Astrocyte (in vitro differentiated cells and primary cell): ENCODE measurements at regions not wholly inside any gene's neighbourhood (a gene's known extent, or its start where the extent isn't known, plus 50 kb on each side); places are given as distances from the start of the nearest gene placed in this dataset.

ENCODE experiments used
- DNase-seq: peaks from one replicate; pipeline ENCODE4 v3.0.0-alpha.2; 2010; ENCODE audit warnings: low read depth
- FAIRE-seq: peaks from 2 replicates; lab custom pipeline; 2011; peaks lifted over from hg19 to GRCh38; lab: Jason Lieb, UNC
- H2AFZ ChIP-seq: 2 replicates; pipeline ENCODE4 v1.6.0; 2012; ENCODE audit warnings: low read depth, low read length, inconsistent platforms
- H3K27ac ChIP-seq: 2 replicates; pipeline ENCODE4 v1.5.1; 2011; ENCODE audit warnings: low read depth, low read length, inconsistent platforms
- H3K27me3 ChIP-seq: 2 replicates; pipeline ENCODE4 v1.6.0; 2011; ENCODE audit warnings: low read length, inconsistent platforms; ENCODE audit not compliant: insufficient read depth
- H3K36me3 ChIP-seq: 2 replicates; pipeline ENCODE4 v1.5.1; 2011; ENCODE audit warnings: low read length, inconsistent platforms; ENCODE audit not compliant: insufficient read depth
- H3K4me1 ChIP-seq: 2 replicates; pipeline ENCODE4 v1.5.1; 2011; ENCODE audit warnings: low read length, inconsistent platforms; ENCODE audit not compliant: insufficient read depth
- H3K4me2 ChIP-seq: 2 replicates; pipeline ENCODE4 v1.6.0; 2012; ENCODE audit warnings: low read length, inconsistent platforms
- H3K4me3 ChIP-seq: 2 replicates; pipeline ENCODE4 v1.5.1; 2011; ENCODE audit warnings: low read depth, mild to moderate bottlenecking, low read length, inconsistent platforms; ENCODE audit not compliant: insufficient read depth
- H3K79me2 ChIP-seq: 2 replicates; pipeline ENCODE4 v1.6.0; 2012; ENCODE audit warnings: mild to moderate bottlenecking, low read length, inconsistent platforms; ENCODE audit not compliant: insufficient read depth
- H3K9ac ChIP-seq: 2 replicates; pipeline ENCODE4 v1.6.0; 2012; ENCODE audit warnings: mild to moderate bottlenecking, low read length, inconsistent platforms
- H3K9me3 ChIP-seq: 2 replicates; pipeline ENCODE4 v1.5.1; 2012; ENCODE audit warnings: low read depth, mild to moderate bottlenecking, low read length, inconsistent platforms; ENCODE audit not compliant: insufficient read depth
- H4K20me1 ChIP-seq: 2 replicates; pipeline ENCODE4 v1.6.0; 2012; ENCODE audit warnings: low read length, inconsistent platforms; ENCODE audit not compliant: insufficient read depth
- H3K27ac Mint-ChIP-seq: one replicate; pipeline ENCODE4 v1.8.0; 2021; ENCODE audit warnings: mild to moderate bottlenecking, mixed read lengths; ENCODE audit not compliant: unreplicated experiment
- H3K27me3 Mint-ChIP-seq: one replicate; pipeline ENCODE4 v1.8.0; 2021; ENCODE audit warnings: low read depth, mixed read lengths; ENCODE audit not compliant: unreplicated experiment
- H3K36me3 Mint-ChIP-seq: one replicate; pipeline ENCODE4 v1.8.0; 2021; ENCODE audit warnings: low read depth, mixed read lengths; ENCODE audit not compliant: unreplicated experiment
- H3K4me1 Mint-ChIP-seq: one replicate; pipeline ENCODE4 v1.8.0; 2021; ENCODE audit warnings: low read depth, mixed read lengths; ENCODE audit not compliant: unreplicated experiment
- H3K4me3 Mint-ChIP-seq: one replicate; pipeline ENCODE4 v1.8.0; 2021; ENCODE audit warnings: mild to moderate bottlenecking, moderate library complexity, mixed read lengths; ENCODE audit not compliant: unreplicated experiment
- H3K9me3 Mint-ChIP-seq: one replicate; pipeline ENCODE4 v1.8.0; 2021; ENCODE audit warnings: mild to moderate bottlenecking, mixed read lengths; ENCODE audit not compliant: unreplicated experiment
- EZH2 ChIP-seq: IDR thresholded peaks from 2 replicates; pipeline ENCODE4 v1.6.1; 2012; ENCODE audit warnings: mild to moderate bottlenecking, low read length, inconsistent platforms; ENCODE audit not compliant: insufficient read depth
- TF ChIP-seq, protein P1 (sequence below): IDR thresholded peaks from 2 replicates; pipeline ENCODE4 v1.5.1; 2011; ENCODE audit warnings: low read depth, mild to moderate bottlenecking, inconsistent platforms, low read length, moderate library complexity; ENCODE audit not compliant: insufficient read depth

DNA sequence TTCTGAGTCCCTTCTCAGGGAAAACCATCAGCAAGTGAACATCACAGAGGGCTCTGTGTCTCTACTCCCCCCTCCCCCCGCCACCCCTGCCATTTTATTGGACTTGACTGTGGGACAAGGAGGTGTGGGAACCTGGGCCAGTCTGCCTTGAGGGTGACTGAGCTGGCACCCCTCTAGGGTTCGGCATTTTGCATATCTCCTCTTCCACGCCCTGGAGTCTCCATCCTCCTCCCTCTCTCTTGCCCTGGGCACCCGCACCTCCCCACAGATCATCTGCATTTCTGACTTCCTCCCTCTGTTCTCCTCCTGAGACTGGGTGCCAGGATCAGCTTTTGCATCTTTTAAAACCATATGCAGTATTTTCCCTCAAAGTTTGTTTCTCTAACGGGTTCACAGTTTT, 107.1 kb upstream of the ERRFI1 start:
- DNase-seq: no peak
- H4K20me1 ChIP-seq: no peaks in the 10 kb centered on the region
- peaks cover 36% of the 10 kb centered on the region for H3K4me1 Mint-ChIP-seq
- no peak overlapping the region for H3K4me3 ChIP-seq
- H3K9ac ChIP-seq: peak overlapping the region; percentile 41
- no peaks in the 10 kb centered on the region for H3K36me3 ChIP-seq
- TF ChIP-seq, protein P1, sequence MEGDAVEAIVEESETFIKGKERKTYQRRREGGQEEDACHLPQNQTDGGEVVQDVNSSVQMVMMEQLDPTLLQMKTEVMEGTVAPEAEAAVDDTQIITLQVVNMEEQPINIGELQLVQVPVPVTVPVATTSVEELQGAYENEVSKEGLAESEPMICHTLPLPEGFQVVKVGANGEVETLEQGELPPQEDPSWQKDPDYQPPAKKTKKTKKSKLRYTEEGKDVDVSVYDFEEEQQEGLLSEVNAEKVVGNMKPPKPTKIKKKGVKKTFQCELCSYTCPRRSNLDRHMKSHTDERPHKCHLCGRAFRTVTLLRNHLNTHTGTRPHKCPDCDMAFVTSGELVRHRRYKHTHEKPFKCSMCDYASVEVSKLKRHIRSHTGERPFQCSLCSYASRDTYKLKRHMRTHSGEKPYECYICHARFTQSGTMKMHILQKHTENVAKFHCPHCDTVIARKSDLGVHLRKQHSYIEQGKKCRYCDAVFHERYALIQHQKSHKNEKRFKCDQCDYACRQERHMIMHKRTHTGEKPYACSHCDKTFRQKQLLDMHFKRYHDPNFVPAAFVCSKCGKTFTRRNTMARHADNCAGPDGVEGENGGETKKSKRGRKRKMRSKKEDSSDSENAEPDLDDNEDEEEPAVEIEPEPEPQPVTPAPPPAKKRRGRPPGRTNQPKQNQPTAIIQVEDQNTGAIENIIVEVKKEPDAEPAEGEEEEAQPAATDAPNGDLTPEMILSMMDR: no peak
- no peak for TF ChIP-seq EZH2
- peak overlapping the region; percentile 76 for H3K4me2 ChIP-seq
- H3K4me3 Mint-ChIP-seq: peak overlapping the region; percentile 7
- H3K36me3 Mint-ChIP-seq: no peaks in the 10 kb centered on the region
- H3K9me3 ChIP-seq: no peaks in the 10 kb centered on the region
- H3K27me3 ChIP-seq: no peaks in the 10 kb centered on the region
- FAIRE-seq: no peak
- no peaks in the 10 kb centered on the region for H3K9me3 Mint-ChIP-seq
- no peaks in the 10 kb centered on the region for H3K79me2 ChIP-seq
- H3K27me3 Mint-ChIP-seq: no peaks in the 10 kb centered on the region
- peak overlapping the region; percentile 78 for H3K27ac ChIP-seq
- peak overlapping the region; percentile 87 for H3K27ac Mint-ChIP-seq
- no peak overlapping the region for H2AFZ ChIP-seq
- H3K4me1 ChIP-seq: peaks cover 37% of the 10 kb centered on the region

DNA sequence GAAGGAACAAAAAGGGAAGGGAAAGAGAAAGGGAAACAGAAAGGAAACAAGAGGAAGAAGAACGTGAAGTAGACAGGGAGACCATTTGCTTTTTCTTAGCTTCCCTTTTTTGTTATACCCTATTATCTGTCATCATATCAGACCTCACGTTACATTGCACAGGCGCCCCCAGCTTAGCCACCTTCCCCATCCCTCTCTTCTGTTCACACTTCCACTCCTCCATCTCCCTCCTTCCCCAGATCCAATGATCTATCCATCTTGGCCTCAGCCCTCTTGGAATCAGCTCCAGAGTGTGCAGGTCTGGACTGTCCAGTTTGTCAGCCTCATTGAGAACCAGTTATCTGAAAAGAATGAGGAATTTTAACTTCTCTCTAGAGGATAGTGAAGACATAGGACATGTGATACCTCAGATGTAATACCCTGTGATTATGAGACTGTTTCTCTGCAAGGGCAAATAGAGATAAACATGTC, 101.1 kb upstream of the ERRFI1 start:
- DNase-seq (no peak), FAIRE-seq (no peak)
- Mint-ChIP-seq H3K36me3 (peaks cover 2% of the 10 kb centered on the region), H3K4me3 (no peak overlapping the region), H3K27me3 (peaks cover 2% of the 10 kb centered on the region), H3K9me3 (peaks cover 13% of the 10 kb centered on the region), H3K27ac (no peak overlapping the region), H3K4me1 (peaks cover 3% of the 10 kb centered on the region)
- Histone ChIP-seq H2AFZ (no peak overlapping the region), H3K27me3 (no peaks in the 10 kb centered on the region), H3K36me3 (no peaks in the 10 kb centered on the region), H3K4me2 (no peak overlapping the region), H3K27ac (no peak overlapping the region), H4K20me1 (no peaks in the 10 kb centered on the region), H3K9me3 (peaks cover 4% of the 10 kb centered on the region), H3K79me2 (no peaks in the 10 kb centered on the region), H3K4me1 (peaks cover 5% of the 10 kb centered on the region), H3K4me3 (no peak overlapping the region), H3K9ac (no peak overlapping the region)
- TF ChIP-seq, protein P1: no peak
- no peak for TF ChIP-seq EZH2
